ENCODE measurements at regions not wholly inside any gene's neighbourhood (a gene's known extent, or its start where the extent isn't known, plus 50 kb on each side); places are given as distances from the start of the nearest gene placed in this dataset.

DNA sequence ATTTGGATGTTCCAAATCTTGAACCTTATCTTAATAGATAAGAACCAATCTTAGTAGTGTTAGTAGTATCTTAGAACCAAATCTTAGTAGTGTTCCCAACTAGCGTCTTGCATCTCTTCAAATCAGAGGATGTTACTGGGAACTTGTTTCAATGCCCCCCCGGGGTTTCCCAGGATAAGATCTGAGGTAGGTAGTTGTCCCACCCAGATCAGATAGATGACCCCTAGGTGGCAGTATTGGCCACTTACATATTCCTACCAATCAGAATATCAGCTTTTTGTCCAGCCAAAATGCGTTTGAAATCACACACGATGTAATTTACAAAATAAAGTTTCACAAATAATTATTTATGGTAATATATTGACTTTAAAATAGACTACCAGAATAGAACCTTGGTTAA lies 314.8 kb downstream of the MBD2 start:
- TF ChIP-seq, protein P1, sequence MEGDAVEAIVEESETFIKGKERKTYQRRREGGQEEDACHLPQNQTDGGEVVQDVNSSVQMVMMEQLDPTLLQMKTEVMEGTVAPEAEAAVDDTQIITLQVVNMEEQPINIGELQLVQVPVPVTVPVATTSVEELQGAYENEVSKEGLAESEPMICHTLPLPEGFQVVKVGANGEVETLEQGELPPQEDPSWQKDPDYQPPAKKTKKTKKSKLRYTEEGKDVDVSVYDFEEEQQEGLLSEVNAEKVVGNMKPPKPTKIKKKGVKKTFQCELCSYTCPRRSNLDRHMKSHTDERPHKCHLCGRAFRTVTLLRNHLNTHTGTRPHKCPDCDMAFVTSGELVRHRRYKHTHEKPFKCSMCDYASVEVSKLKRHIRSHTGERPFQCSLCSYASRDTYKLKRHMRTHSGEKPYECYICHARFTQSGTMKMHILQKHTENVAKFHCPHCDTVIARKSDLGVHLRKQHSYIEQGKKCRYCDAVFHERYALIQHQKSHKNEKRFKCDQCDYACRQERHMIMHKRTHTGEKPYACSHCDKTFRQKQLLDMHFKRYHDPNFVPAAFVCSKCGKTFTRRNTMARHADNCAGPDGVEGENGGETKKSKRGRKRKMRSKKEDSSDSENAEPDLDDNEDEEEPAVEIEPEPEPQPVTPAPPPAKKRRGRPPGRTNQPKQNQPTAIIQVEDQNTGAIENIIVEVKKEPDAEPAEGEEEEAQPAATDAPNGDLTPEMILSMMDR (IDR thresholded peaks at IDR 0.05) = no peak
- no peak for TF ChIP-seq POLR2A (IDR thresholded peaks at IDR 0.05)

Measured in thyroid gland (tissue), 4 donors.